GM18502 (cell line): ENCODE measurements at regions not wholly inside any gene's neighbourhood (a gene's known extent, or its start where the extent isn't known, plus 50 kb on each side); places are given as distances from the start of the nearest gene placed in this dataset.
A peak's percentile ranks its signal among the peaks of the same experiment; 100 is the strongest.
"Not testable (repeated sequence)": the region's sequence is repeated elsewhere in the genome, so short reads cannot be mapped to it uniquely, and the experiment has no call there.

Source experiments
- ATAC-seq: cut with Tn5 transposase; IDR thresholded peaks from one replicate; pipeline ENCODE4 v1.9.1; 2021; ENCODE audit warnings: mild to moderate bottlenecking; ENCODE audit not compliant: unreplicated experiment, poor library complexity

- no peak for ATAC-seq
These were observed 110.0 kb upstream of the DLG1 start for GRCh38 chr3:197408177-197408957.

GRCh38 chr3:197407526-197407925 is 109.1 kb upstream of the DLG1 start:
- no peak for ATAC-seq

- no peak for ATAC-seq
These were observed 108.6 kb upstream of the DLG1 start for GRCh38 chr3:197407053-197407452.

- ATAC-seq: no peak
These were observed 107.9 kb upstream of the DLG1 start for GRCh38 chr3:197406266-197406665.

GRCh38 chr3:197404754-197405153 is 106.3 kb upstream of the DLG1 start:
- no peak for ATAC-seq

- no peak for ATAC-seq
These were observed 105.6 kb upstream of the DLG1 start for GRCh38 chr3:197404030-197404429.

GRCh38 chr3:197402401-197402800 is 104.0 kb upstream of the DLG1 start:
- ATAC-seq: not testable (repeated sequence)

- ATAC-seq: no peak
These were observed 101.1 kb upstream of the DLG1 start for GRCh38 chr3:197399486-197399885.

- ATAC-seq: no peak
These were observed 100.0 kb upstream of the DLG1 start for GRCh38 chr3:197398286-197398878.

GRCh38 chr3:197397838-197398237 is 99.4 kb upstream of the DLG1 start:
- no peak for ATAC-seq

GRCh38 chr3:197394464-197395321 is 96.3 kb upstream of the DLG1 start:
- ATAC-seq: peak; percentile 95

GRCh38 chr3:197394126-197394463 is 95.7 kb upstream of the DLG1 start:
- peak; percentile 39 for ATAC-seq

- ATAC-seq: no peak
These were observed 95.3 kb upstream of the DLG1 start for GRCh38 chr3:197393711-197394110.

GRCh38 chr3:197392961-197393360 is 94.5 kb upstream of the DLG1 start:
- no peak for ATAC-seq

GRCh38 chr3:197381371-197381770 is 83.0 kb upstream of the DLG1 start:
- ATAC-seq: no peak

GRCh38 chr3:197380786-197381185 is 82.4 kb upstream of the DLG1 start:
- no peak for ATAC-seq

GRCh38 chr3:197378985-197379718 is 80.7 kb upstream of the DLG1 start:
- ATAC-seq: no peak

GRCh38 chr3:197376735-197377555 is 78.5 kb upstream of the DLG1 start:
- ATAC-seq: no peak

- ATAC-seq: no peak
These were observed 77.6 kb upstream of the DLG1 start for GRCh38 chr3:197376020-197376419.

GRCh38 chr3:197375001-197375441 is 76.6 kb upstream of the DLG1 start:
- no peak for ATAC-seq
